Spleen (tissue), 11 donors: ENCODE measurements at regions not wholly inside any gene's neighbourhood (a gene's known extent, or its start where the extent isn't known, plus 50 kb on each side); places are given as distances from the start of the nearest gene placed in this dataset.

ENCODE experiments used
- DNase-seq: peaks from one replicate; pipeline ENCODE4 v3.0.0-alpha.2; 2020
- H3K27ac ChIP-seq, 8 donors: fragments of 200-600 bp; sonication (generic) in 7 of 8; 1 replicate in 4 of 8; 2 replicates in 4 of 8; pipeline versions ENCODE4 v1.5.0 to v1.8.0; 2016 to 2021; ENCODE audit warnings: inconsistent platforms in 4 of 8, mild to moderate bottlenecking in 4 of 8, moderate library complexity in 1 of 8
- H3K27me3 ChIP-seq, 7 donors: fragments of 200-600 bp; sonication (generic) in 6 of 7; replicated peaks in 1 of 7; 1 replicate in 4 of 7; 2 replicates in 3 of 7; pipeline versions ENCODE4 v1.5.0 to v1.8.0; 2016 to 2021; ENCODE audit warnings: inconsistent platforms in 3 of 7, mild to moderate bottlenecking in 1 of 7
- H3K36me3 ChIP-seq, 6 donors: fragments of 200-600 bp; sonication (generic) in 5 of 6; 1 replicate in 4 of 6; 2 replicates in 2 of 6; pipeline versions ENCODE4 v1.5.0 to v1.8.0; 2016 to 2021; ENCODE audit warnings: inconsistent platforms in 2 of 6
- H3K4me1 ChIP-seq, 6 donors: fragments of 200-600 bp; sonication (generic) in 5 of 6; 1 replicate in 3 of 6; 2 replicates in 3 of 6; pipeline versions ENCODE4 v1.5.0 to v1.8.0; 2016 to 2021; ENCODE audit warnings: inconsistent platforms in 3 of 6
- H3K4me3 ChIP-seq, 8 donors: fragments of 200-600 bp; sonication (generic) in 7 of 8; 1 replicate in 4 of 8; 2 replicates in 4 of 8; pipeline versions ENCODE4 v1.5.0 to v1.8.0; 2016 to 2021; ENCODE audit warnings: inconsistent platforms in 4 of 8, mild to moderate bottlenecking in 4 of 8, moderate library complexity in 2 of 8
- H3K9me3 ChIP-seq, 8 donors: fragments of 200-600 bp; sonication (generic) in 7 of 8; 1 replicate in 4 of 8; 2 replicates in 4 of 8; pipeline versions ENCODE4 v1.5.0 to v1.8.0; 2016 to 2021; ENCODE audit warnings: inconsistent platforms in 4 of 8
- POLR2A ChIP-seq, 3 donors: fragments of 450-650 bp; IDR thresholded peaks; one replicate each; pipeline ENCODE4 v1.5.1; 2017; ENCODE audit warnings: antibody characterized with exemption in 3 of 3, mild to moderate bottlenecking in 1 of 3
- POLR2AphosphoS5 ChIP-seq, 3 donors: sonication (generic); formaldehyde crosslinking; IDR thresholded peaks; one replicate each; pipeline ENCODE4 v1.5.1; 2017; ENCODE audit warnings: antibody characterized with exemption in 3 of 3
- WGBS, 5 donors: extraction: QIAGEN DNeasy Blood & Tissue Kit in 3 of 5; methylation state at CpG; one replicate each; pipeline versions ENCODE4 v1.1.5 to v1.1.7; 2013 to 2018; 5-methylcytosine and 5-hydroxymethylcytosine counted together
- intact Hi-C: fragments of 100-400 bp; cut with DNase I; formaldehyde crosslinking; loops from one replicate; pipeline ENCODE4 v1.15.0; 2023; ENCODE audit warnings: low total_unique reads
- TF ChIP-seq, protein P1 (sequence below), 11 experiments: fragments of 200-600 bp in 7 of 11; fragments of 450-650 bp in 4 of 11; sonication (generic) in 4 of 11; IDR thresholded peaks in 8 of 11; conservative IDR thresholded peaks in 3 of 11; 1 replicate in 7 of 11; 2 replicates in 4 of 11; pipeline versions ENCODE4 v1.4.0 to v1.8.0; 2016 to 2021; ENCODE audit warnings: antibody characterized with exemption in 11 of 11, inconsistent platforms in 4 of 11, mild to moderate bottlenecking in 1 of 11
- donor health status: healthy with polysubstance abuse.
- donor health status: DM: no; HTN: no; CAD: no; lungs with moderate emphysema.
- donor health status: DM: no; HTN: no; CAD: no.
- donor health status: Bipolar disorder and iron deficiency.
- donor health status: healthy.
- donor health status: DM: no; HTN: no; CAD: no.
- donor health status: DM: yes; HTN: yes; CAD: no.

DNA sequence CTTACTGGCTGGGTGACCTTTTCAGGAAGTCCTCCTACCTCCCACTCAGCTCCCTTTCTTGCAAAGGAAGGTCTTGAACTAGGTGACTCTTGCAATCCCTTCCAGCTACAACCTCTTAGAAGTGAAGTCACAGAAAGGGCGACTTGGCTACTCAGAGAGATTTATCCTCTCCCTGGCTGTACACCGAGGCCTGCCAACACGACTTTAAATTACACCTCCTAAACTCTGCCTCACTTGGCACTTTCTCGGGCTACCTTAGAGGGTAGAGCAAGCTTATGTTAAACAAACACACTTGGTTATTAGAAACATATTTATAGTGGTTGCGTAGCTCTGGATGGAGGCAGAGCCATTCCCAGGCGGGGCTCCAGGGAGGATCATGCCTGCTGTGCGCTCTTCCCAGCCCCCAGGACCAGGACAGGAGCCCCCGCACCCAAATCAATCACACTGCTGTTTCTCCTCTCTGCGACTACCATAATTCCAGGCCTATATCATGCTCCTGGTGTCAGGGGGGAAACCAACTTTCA is 358.4 kb downstream of the BUD13 start:
- TF ChIP-seq, protein P1, sequence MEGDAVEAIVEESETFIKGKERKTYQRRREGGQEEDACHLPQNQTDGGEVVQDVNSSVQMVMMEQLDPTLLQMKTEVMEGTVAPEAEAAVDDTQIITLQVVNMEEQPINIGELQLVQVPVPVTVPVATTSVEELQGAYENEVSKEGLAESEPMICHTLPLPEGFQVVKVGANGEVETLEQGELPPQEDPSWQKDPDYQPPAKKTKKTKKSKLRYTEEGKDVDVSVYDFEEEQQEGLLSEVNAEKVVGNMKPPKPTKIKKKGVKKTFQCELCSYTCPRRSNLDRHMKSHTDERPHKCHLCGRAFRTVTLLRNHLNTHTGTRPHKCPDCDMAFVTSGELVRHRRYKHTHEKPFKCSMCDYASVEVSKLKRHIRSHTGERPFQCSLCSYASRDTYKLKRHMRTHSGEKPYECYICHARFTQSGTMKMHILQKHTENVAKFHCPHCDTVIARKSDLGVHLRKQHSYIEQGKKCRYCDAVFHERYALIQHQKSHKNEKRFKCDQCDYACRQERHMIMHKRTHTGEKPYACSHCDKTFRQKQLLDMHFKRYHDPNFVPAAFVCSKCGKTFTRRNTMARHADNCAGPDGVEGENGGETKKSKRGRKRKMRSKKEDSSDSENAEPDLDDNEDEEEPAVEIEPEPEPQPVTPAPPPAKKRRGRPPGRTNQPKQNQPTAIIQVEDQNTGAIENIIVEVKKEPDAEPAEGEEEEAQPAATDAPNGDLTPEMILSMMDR (IDR thresholded peaks at IDR 0.05 in 8 of 11, conservative IDR thresholded peaks at IDR 0.05 in 3 of 11), result no peak
- TF ChIP-seq POLR2A (IDR thresholded peaks at IDR 0.05), result no peak
- TF ChIP-seq POLR2AphosphoS5 (IDR thresholded peaks at IDR 0.05), result no peak
- Histone ChIP-seq H3K9me3 (no peaks in the 10 kb centered on the region), H3K36me3 (no peaks in the 10 kb centered on the region), H3K4me3 (no peak overlapping the region), H3K27ac (no peak overlapping the region), H3K4me1 (no peaks in the 10 kb centered on the region), H3K27me3 (peaks cover 0 to 13% (median 0%) of the 10 kb centered on the region in 7 donors)
- WGBS, 5 donors, result 68 to 78% (median 76%) methylated on average over 9 of the region's 9 CpGs
- no peak for DNase-seq
- intact Hi-C loops, result no loop called here

DNA sequence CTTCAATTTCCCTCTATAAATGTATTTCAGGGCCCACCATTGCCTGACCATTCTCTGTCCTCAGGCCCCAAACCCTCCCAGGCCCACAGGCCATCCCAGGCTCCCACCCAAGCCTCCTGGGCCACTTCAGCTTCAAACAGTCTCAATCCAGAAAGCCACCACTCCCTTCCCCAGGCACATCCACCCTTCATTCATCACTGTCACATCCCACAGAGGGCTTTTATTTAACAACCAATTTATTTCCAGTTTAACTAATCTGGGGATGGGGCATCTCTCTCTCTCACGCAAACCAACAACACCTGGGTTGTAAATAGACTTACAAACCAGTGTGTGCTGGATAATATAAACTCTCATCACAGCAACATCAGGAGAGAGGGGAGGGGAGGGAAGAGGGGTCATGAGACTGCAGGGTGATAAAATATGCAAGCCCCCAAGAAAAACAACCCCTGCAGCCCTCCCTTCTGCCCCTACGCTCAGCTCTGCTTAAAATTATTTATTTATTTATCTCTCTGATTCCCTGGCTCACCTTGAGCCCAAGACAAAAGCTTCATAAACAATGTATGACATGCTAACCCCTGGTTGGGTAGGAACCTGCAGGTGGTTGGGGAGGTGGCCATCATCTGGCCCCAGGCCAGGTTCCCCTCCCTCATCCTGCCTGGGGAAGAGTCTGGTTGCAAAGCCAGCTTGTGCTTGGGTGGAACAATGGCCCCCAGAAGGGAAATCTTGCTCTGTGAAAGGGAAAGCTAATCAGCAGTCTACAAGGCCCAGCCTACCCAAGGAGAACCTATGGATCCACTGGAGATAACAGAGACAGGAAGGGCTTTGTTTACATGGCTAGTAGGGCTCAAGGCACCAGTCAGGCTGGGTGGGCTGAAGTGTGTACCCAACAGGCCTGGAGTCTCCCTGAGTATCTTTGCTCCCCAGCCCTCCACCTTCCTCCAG is 359.2 kb downstream of the BUD13 start:
- 88 to 93% (median 90%) methylated on average over 2 of the region's 2 CpGs for WGBS, 5 donors
- no peaks in the 10 kb centered on the region for H3K9me3 ChIP-seq
- H3K4me3 ChIP-seq, result no peak overlapping the region
- DNase-seq, result no peak
- intact Hi-C loops, result no loop called here
- TF ChIP-seq, protein P1 (IDR thresholded peaks at IDR 0.05 in 8 of 11, conservative IDR thresholded peaks at IDR 0.05 in 3 of 11), result no peak
- TF ChIP-seq POLR2AphosphoS5 (IDR thresholded peaks at IDR 0.05), result no peak
- TF ChIP-seq POLR2A (IDR thresholded peaks at IDR 0.05), result no peak
- no peaks in the 10 kb centered on the region for H3K4me1 ChIP-seq
- H3K27me3 ChIP-seq, result peaks cover 0 to 21% (median 0%) of the 10 kb centered on the region in 7 donors
- no peak overlapping the region for H3K27ac ChIP-seq
- no peaks in the 10 kb centered on the region for H3K36me3 ChIP-seq

DNA sequence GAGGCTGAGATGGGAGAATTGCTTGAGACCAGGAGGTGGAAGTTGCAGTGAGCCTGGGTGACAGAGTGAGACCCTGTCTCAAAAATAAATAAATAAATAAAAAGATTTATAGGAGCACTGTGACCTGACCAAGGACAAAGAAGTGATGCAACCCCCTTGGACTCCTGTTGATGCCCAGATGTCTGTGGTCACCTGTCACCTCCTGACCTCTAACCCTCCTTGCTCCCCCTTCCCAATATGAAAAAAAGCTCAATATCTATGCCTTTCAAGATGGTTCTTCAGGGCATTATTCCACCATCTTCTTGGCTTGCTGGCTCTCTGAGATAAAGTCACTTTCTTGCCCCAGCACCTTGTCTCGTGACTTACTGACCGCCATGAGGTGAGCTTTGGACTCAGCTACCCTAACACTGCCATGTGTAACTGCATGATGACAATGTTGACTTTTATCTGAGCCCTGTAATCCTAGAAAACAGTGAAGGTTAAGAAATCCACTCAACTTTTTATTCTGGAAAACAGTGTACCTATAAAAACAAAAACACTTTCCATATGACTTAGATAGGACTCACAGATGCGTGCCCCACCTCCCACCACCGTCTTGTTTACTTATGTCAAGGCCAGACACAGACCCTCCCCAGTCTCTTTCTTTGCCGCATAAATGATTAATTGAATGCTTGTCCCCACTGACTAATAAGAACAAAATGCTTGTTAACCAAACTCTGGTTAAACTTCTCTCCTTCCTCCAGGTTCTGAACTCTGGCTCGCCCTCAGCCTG is 360.5 kb downstream of the BUD13 start:
- H3K4me3 ChIP-seq, result no peak overlapping the region
- DNase-seq, result no peak
- H3K27me3 ChIP-seq, result peaks cover 0 to 21% (median 0%) of the 10 kb centered on the region in 7 donors
- H3K27ac ChIP-seq, result no peak overlapping the region
- H3K36me3 ChIP-seq, result no peaks in the 10 kb centered on the region
- intact Hi-C loops, result no loop called here
- WGBS, 5 donors, result 74 to 79% (median 76%) methylated on average over 6 of the region's 6 CpGs
- no peaks in the 10 kb centered on the region for H3K9me3 ChIP-seq
- TF ChIP-seq POLR2A (IDR thresholded peaks at IDR 0.05), result no peak
- no peak for TF ChIP-seq POLR2AphosphoS5 (IDR thresholded peaks at IDR 0.05)
- TF ChIP-seq, protein P1 (IDR thresholded peaks at IDR 0.05 in 8 of 11, conservative IDR thresholded peaks at IDR 0.05 in 3 of 11), result no peak
- H3K4me1 ChIP-seq, result no peaks in the 10 kb centered on the region
